Gastrocnemius medialis (tissue), 4 donors: ENCODE measurements at regions not wholly inside any gene's neighbourhood (a gene's known extent, or its start where the extent isn't known, plus 50 kb on each side); places are given as distances from the start of the nearest gene placed in this dataset.

ENCODE experiments used
- ATAC-seq, 2 donors: fragments of 150-250 bp; one replicate each; pipeline ENCODE4 v1.9.1; 2016
- DNase-seq, 2 donors: peaks; one replicate each; pipeline ENCODE4 v3.0.0-alpha.2; 2019
- H3K27ac ChIP-seq, 4 donors: fragments of 200-600 bp; sonication (generic); 1 replicate in 1 of 4; 2 replicates in 3 of 4; pipeline ENCODE4 v1.5.1; 2016 to 2018; ENCODE audit warnings: mild to moderate bottlenecking in 2 of 4, moderate library complexity in 1 of 4
- H3K27me3 ChIP-seq, 3 donors: fragments of 200-600 bp; sonication (generic) in 2 of 3; 1 replicate in 1 of 3; 2 replicates in 2 of 3; pipeline versions ENCODE4 v1.5.1 to v1.6.0; 2016 to 2019; ENCODE audit warnings: mild to moderate bottlenecking in 1 of 3, moderate library complexity in 1 of 3
- H3K36me3 ChIP-seq, 2 donors: fragments of 200-600 bp; sonication (generic) in 1 of 2; one replicate each; pipeline ENCODE4 v1.5.1; 2017 to 2018
- H3K4me1 ChIP-seq, 2 donors: fragments of 200-600 bp; sonication (generic) in 1 of 2; one replicate each; pipeline ENCODE4 v1.5.1; 2016 to 2017; ENCODE audit warnings: mild to moderate bottlenecking in 2 of 2
- H3K4me3 ChIP-seq, 4 donors: fragments of 200-600 bp; sonication (generic) in 3 of 4; 1 replicate in 1 of 4; 2 replicates in 3 of 4; pipeline ENCODE4 v1.5.1; 2016 to 2019; ENCODE audit warnings: mild to moderate bottlenecking in 2 of 4
- H3K9me3 ChIP-seq, 3 donors: fragments of 200-600 bp; sonication (generic) in 2 of 3; 1 replicate in 1 of 3; 2 replicates in 2 of 3; pipeline ENCODE4 v1.5.1; 2016 to 2019
- POLR2A ChIP-seq, 2 donors: fragments of 450-650 bp; IDR thresholded peaks; one replicate each; pipeline ENCODE4 v1.6.1; 2017; ENCODE audit warnings: antibody characterized with exemption in 2 of 2, mild to moderate bottlenecking in 2 of 2, moderate library complexity in 2 of 2
- in situ Hi-C, 4 donors: fragments of 200-750 bp; cut with MboI; loops; one replicate each; pipeline versions ENCODE4 v1.15.0 to v1.8.0; 2017; ENCODE audit warnings: low sequenced_read_pairs in 4 of 4
- intact Hi-C: fragments of 100-400 bp; cut with DNase I; formaldehyde crosslinking; loops from one replicate; pipeline ENCODE4 v1.15.1; 2023; ENCODE audit warnings: low total_unique reads
- TF ChIP-seq, protein P1 (sequence below), 5 experiments: fragments of 450-650 bp in 3 of 5; fragments of 200-600 bp in 2 of 5; sonication (generic) in 2 of 5; IDR thresholded peaks in 4 of 5; conservative IDR thresholded peaks in 1 of 5; 1 replicate in 4 of 5; 2 replicates in 1 of 5; pipeline ENCODE4 v1.5.1; 2016 to 2019; ENCODE audit warnings: antibody characterized with exemption in 5 of 5, mild to moderate bottlenecking in 3 of 5, moderate library complexity in 3 of 5

DNA sequence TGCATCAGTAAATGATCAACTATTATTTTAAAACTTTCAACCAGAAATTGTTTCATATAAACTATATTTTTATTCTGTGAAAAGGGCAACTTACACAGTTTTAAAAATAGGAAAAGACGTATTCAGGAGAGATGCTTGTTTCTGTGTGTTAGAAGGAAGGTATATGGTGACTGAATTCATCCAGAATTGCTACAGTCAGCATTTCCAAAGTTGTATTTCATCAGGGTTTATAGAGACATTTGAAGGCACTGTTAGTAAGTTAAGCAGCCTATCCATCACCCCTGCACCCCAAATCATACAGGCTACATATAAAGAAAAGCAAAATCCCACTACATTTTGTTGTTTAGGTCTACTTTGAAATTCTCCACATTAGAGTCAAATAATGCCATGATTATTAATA lies 716.0 kb downstream of the KCTD16 start:
- H3K27ac ChIP-seq: no peak overlapping the region
- in situ Hi-C loops (no loop called here), intact Hi-C loops (no loop called here)
- no peak overlapping the region for H3K4me3 ChIP-seq
- no peaks in the 10 kb centered on the region for H3K36me3 ChIP-seq
- DNase-seq (no peak), ATAC-seq (no peak)
- H3K4me1 ChIP-seq: no peaks in the 10 kb centered on the region
- no peaks in the 10 kb centered on the region for H3K27me3 ChIP-seq
- no peaks in the 10 kb centered on the region for H3K9me3 ChIP-seq
- no peak for TF ChIP-seq POLR2A (IDR thresholded peaks at IDR 0.05)
- TF ChIP-seq, protein P1, sequence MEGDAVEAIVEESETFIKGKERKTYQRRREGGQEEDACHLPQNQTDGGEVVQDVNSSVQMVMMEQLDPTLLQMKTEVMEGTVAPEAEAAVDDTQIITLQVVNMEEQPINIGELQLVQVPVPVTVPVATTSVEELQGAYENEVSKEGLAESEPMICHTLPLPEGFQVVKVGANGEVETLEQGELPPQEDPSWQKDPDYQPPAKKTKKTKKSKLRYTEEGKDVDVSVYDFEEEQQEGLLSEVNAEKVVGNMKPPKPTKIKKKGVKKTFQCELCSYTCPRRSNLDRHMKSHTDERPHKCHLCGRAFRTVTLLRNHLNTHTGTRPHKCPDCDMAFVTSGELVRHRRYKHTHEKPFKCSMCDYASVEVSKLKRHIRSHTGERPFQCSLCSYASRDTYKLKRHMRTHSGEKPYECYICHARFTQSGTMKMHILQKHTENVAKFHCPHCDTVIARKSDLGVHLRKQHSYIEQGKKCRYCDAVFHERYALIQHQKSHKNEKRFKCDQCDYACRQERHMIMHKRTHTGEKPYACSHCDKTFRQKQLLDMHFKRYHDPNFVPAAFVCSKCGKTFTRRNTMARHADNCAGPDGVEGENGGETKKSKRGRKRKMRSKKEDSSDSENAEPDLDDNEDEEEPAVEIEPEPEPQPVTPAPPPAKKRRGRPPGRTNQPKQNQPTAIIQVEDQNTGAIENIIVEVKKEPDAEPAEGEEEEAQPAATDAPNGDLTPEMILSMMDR (IDR thresholded peaks at IDR 0.05 in 4 of 5, conservative IDR thresholded peaks at IDR 0.05 in 1 of 5): no peak

DNA sequence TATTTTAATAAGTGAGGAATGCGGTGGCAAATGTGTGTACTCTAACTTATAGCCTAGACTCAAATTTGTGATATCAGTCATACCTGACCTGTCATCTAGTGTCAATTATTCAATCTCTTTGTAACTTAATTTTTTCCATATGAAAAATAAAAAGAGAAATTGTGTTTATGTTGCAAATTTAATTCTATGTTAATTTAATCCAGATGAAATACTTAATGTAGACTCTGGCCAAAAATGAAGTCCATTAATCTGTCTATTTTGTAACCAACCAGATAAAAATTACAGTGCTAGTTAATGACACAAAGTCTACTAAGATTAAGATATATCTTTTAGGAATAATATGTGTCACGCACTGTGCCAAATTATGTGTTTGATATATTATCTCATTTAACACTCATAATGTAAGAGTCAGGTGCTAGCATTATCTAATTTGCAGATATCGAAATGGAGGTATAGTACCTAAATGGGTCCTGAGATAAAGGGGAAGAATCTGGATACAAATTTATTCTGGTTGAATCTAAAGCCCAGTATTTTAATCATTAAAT lies 712.1 kb downstream of the KCTD16 start:
- in situ Hi-C loops: no loop called here
- H3K27me3 ChIP-seq: no peaks in the 10 kb centered on the region
- H3K4me1 ChIP-seq: no peaks in the 10 kb centered on the region
- no peaks in the 10 kb centered on the region for H3K36me3 ChIP-seq
- no peak for TF ChIP-seq POLR2A (IDR thresholded peaks at IDR 0.05)
- TF ChIP-seq, protein P1 (IDR thresholded peaks at IDR 0.05 in 4 of 5, conservative IDR thresholded peaks at IDR 0.05 in 1 of 5): no peak
- H3K4me3 ChIP-seq: no peak overlapping the region
- intact Hi-C loops: no loop called here
- H3K27ac ChIP-seq: no peak overlapping the region
- no peak for DNase-seq
- no peaks in the 10 kb centered on the region for H3K9me3 ChIP-seq
- no peak for ATAC-seq

DNA sequence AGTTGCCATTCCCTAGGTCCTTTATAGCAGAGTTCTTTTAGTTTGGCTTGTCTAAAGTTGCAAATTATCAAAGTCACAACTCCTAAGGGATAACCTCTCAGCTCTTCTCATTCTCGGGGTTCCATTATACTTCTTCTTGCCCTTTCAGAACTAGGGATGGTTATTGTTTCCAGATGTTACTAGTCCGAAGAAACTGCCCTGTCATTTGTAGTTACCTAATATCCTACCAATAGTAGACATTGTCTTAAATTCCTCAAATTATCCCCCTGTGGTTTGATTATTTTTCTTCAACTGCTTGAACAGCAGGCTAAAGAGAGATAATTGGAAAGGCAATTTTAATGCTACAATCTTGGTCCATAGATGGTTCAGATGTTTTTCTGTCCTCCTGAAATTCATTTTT lies 709.8 kb downstream of the KCTD16 start:
- H3K27me3 ChIP-seq: no peaks in the 10 kb centered on the region

DNA sequence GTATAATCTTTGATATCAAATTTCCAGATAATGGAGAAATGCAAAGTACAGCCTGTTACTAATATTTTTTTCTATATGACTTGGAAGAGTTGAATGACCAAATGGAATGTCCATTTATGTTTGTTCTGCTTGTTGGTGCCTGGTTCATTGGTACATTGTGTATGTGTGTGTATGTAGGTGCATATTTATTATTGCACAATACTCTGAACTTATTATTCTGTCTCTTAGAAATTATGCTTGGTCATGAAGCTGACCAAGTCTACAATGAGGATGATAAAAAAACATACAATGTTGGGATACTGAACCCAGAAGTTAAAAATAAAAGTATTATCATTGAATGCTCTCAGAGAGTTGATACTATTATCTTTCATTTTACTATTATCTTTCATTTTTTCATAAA lies 706.3 kb downstream of the KCTD16 start:
- DNase-seq (no peak), ATAC-seq (no peak)
- in situ Hi-C loops (no loop called here), intact Hi-C loops (no loop called here)
- no peak for TF ChIP-seq POLR2A (IDR thresholded peaks at IDR 0.05)
- TF ChIP-seq, protein P1 (IDR thresholded peaks at IDR 0.05 in 4 of 5, conservative IDR thresholded peaks at IDR 0.05 in 1 of 5): no peak
- Histone ChIP-seq H3K4me1 (no peaks in the 10 kb centered on the region), H3K4me3 (no peak overlapping the region), H3K27me3 (no peaks in the 10 kb centered on the region), H3K36me3 (no peaks in the 10 kb centered on the region), H3K9me3 (no peaks in the 10 kb centered on the region), H3K27ac (no peak overlapping the region)

More for the DNA sequence above, 709.8 kb downstream of the KCTD16 start:
- ATAC-seq (no peak), DNase-seq (no peak)
- Histone ChIP-seq H3K27ac (no peak overlapping the region), H3K4me3 (no peak overlapping the region), H3K36me3 (no peaks in the 10 kb centered on the region), H3K9me3 (no peaks in the 10 kb centered on the region), H3K4me1 (no peaks in the 10 kb centered on the region)
- TF ChIP-seq, protein P1 (IDR thresholded peaks at IDR 0.05 in 4 of 5, conservative IDR thresholded peaks at IDR 0.05 in 1 of 5): no peak
- TF ChIP-seq POLR2A (IDR thresholded peaks at IDR 0.05): no peak
- in situ Hi-C loops (no loop called here), intact Hi-C loops (no loop called here)

DNA sequence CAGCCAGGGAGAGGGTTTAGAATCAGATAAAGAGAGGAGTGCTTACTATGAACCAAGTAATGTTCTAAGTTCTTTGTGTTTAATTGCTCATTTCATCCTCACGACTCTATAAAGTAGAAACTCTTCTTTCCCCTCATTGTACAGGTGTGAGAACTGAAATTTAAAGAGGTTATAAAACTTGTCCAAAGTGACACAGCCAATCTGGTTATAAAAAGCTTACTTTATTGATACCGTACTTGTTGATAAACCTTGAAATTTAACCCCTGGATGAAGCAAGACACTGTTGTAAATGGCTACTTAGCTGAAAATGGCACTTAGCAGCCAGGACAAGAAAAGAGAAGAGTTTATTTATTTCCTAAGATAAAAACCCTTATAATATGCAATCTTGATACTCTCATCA lies 702.4 kb downstream of the KCTD16 start:
- H3K9me3 ChIP-seq: no peaks in the 10 kb centered on the region
- TF ChIP-seq, protein P1 (IDR thresholded peaks at IDR 0.05 in 4 of 5, conservative IDR thresholded peaks at IDR 0.05 in 1 of 5): no peak
- no peak for TF ChIP-seq POLR2A (IDR thresholded peaks at IDR 0.05)
- in situ Hi-C loops: no loop called here

More for the DNA sequence above, 702.4 kb downstream of the KCTD16 start:
- ATAC-seq (no peak), DNase-seq (no peak)
- Histone ChIP-seq H3K27me3 (no peaks in the 10 kb centered on the region), H3K4me3 (no peak overlapping the region), H3K27ac (no peak overlapping the region), H3K4me1 (no peaks in the 10 kb centered on the region), H3K36me3 (no peaks in the 10 kb centered on the region)
- intact Hi-C loops: no loop called here
